ENCODE measurements at regions not wholly inside any gene's neighbourhood (a gene's known extent, or its start where the extent isn't known, plus 50 kb on each side); places are given as distances from the start of the nearest gene placed in this dataset.

DNA sequence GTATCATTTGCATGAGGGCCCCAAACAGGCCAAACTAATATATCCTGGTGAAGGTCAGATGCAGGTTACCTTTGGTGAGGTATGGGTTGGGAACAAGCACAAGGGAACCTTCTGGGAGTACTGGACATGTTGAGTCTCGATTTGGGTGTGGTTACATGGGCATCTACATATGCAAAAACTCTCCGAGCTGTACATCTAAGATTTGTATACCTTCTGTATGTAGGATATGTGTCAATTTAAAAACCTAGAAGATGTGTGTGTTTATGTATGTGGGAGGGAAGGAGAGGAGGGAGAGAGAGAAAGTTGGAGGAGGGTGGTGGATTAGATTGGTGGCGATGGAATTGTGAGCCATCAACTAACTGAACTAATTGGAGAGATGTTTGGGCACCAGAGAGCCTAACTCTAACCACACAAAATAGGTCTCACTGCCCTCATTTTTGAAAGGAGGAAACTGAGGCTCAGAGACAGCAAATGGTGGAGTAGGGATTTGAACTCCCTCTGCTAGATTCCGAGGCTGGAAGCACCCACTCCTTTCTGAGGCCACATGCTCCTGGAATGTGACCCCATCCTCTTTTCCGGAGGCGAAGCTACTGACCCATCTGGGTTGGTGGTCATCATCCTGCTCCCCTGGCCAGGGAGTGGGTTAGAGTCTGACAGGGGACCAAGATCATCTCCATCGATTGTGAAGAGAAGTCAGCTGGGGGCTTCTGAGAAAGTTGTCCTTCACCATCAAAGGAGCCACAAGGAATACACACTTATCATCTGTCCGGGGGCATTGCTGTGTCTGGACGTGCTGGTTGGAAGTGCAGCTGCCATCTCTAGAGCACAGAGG is 107.3 kb upstream of the MYCN start (continued):
- TF ChIP-seq JUNB (IDR thresholded peaks at IDR 0.05; ENCODE audit: unreplicated experiment) (no peak), POLR2AphosphoS5 (IDR thresholded peaks at IDR 0.05; ENCODE audit: low read depth) (no peak), CREB1 (CRISPR knock-in tag; IDR thresholded peaks at IDR 0.05; ENCODE audit: low read depth) (no peak), EZH2 (IDR thresholded peaks at IDR 0.05; ENCODE audit: low read depth, unreplicated experiment) (no peak), CTCF (conservative IDR thresholded peaks at IDR 0.05; ENCODE audit: low read depth in 2 of 2) (no peak), ZNF331 (CRISPR knock-in tag; IDR thresholded peaks at IDR 0.05; ENCODE audit: low read depth) (no peak), STAT1 (IDR thresholded peaks at IDR 0.05; ENCODE audit: unreplicated experiment) (no peak)
- TF ChIP-seq, protein P1, sequence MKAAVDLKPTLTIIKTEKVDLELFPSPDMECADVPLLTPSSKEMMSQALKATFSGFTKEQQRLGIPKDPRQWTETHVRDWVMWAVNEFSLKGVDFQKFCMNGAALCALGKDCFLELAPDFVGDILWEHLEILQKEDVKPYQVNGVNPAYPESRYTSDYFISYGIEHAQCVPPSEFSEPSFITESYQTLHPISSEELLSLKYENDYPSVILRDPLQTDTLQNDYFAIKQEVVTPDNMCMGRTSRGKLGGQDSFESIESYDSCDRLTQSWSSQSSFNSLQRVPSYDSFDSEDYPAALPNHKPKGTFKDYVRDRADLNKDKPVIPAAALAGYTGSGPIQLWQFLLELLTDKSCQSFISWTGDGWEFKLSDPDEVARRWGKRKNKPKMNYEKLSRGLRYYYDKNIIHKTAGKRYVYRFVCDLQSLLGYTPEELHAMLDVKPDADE (IDR thresholded peaks at IDR 0.05), result no peak

DNA sequence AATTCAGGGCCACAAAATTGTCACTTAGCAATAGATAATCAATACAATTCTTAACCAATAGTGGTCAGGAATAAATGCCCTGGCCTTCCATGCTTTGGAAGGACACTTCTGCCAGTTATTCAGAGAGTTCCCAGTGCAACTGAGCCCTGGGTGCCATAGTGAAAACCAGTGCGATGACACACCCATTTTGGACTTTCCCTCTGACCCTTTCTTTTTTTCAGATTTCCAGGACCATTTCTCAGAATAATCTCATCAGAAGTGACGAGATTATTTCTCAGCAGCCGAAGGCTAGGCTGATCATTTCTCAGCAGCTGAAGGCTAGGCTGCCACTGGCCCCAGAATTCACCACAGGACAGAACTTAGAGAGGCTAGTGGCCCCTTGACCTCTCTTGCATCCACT is 106.6 kb upstream of the MYCN start:
- no peak for DNase-seq (ENCODE audit: low spot score)
- no peaks in the 10 kb centered on the region for H4K20me1 ChIP-seq (replicated peaks; ENCODE audit: insufficient read depth)
- Mint-ChIP-seq H3K9me3 (peaks cover 5% of the 10 kb centered on the region; the same call in 1 of the 3 replicates), H3K4me3 (no peak overlapping the region), H3K36me3 (ENCODE audit: low read depth) (no peaks in the 10 kb centered on the region), H3K27ac (no peak overlapping the region), H3K27me3 (ENCODE audit: insufficient read depth, low read depth, poor library complexity) (peaks cover 10% of the 10 kb centered on the region), H3K4me1 (no peaks in the 10 kb centered on the region; the same call in 2 of the 3 replicates)
- H3F3A ChIP-seq (replicated peaks; ENCODE audit: low read depth), result no peaks in the 10 kb centered on the region
- no peak overlapping the region for H3K4me3 ChIP-seq
- H2AFZ ChIP-seq, result no peak overlapping the region
- H3K4me1 ChIP-seq (ENCODE audit: insufficient read depth), result no peaks in the 10 kb centered on the region
- no peak for ATAC-seq
- no peak overlapping the region for H3K27ac ChIP-seq (ENCODE audit: low read depth)
- H3K27me3 ChIP-seq (ENCODE audit: insufficient read depth), result no peaks in the 10 kb centered on the region
- H3K36me3 ChIP-seq (ENCODE audit: insufficient read depth), result no peaks in the 10 kb centered on the region
- no peak overlapping the region for H3K4me2 ChIP-seq
- H3K9me2 ChIP-seq (ENCODE audit: insufficient read depth), result no peaks in the 10 kb centered on the region; the same call in 1 of the 2 replicates
- no peaks in the 10 kb centered on the region for H3K79me2 ChIP-seq (replicated peaks; ENCODE audit: insufficient read depth)
- TF ChIP-seq JUNB (IDR thresholded peaks at IDR 0.05; ENCODE audit: unreplicated experiment) (no peak), ZNF114 (CRISPR knock-in tag; IDR thresholded peaks at IDR 0.05) (no peak), EZH2 (IDR thresholded peaks at IDR 0.05; ENCODE audit: low read depth, unreplicated experiment) (no peak), REST (IDR thresholded peaks at IDR 0.05; ENCODE audit: unreplicated experiment) (no peak), EZH2phosphoT487 (IDR thresholded peaks at IDR 0.05; ENCODE audit: unreplicated experiment) (no peak)
- TF ChIP-seq, protein P2, sequence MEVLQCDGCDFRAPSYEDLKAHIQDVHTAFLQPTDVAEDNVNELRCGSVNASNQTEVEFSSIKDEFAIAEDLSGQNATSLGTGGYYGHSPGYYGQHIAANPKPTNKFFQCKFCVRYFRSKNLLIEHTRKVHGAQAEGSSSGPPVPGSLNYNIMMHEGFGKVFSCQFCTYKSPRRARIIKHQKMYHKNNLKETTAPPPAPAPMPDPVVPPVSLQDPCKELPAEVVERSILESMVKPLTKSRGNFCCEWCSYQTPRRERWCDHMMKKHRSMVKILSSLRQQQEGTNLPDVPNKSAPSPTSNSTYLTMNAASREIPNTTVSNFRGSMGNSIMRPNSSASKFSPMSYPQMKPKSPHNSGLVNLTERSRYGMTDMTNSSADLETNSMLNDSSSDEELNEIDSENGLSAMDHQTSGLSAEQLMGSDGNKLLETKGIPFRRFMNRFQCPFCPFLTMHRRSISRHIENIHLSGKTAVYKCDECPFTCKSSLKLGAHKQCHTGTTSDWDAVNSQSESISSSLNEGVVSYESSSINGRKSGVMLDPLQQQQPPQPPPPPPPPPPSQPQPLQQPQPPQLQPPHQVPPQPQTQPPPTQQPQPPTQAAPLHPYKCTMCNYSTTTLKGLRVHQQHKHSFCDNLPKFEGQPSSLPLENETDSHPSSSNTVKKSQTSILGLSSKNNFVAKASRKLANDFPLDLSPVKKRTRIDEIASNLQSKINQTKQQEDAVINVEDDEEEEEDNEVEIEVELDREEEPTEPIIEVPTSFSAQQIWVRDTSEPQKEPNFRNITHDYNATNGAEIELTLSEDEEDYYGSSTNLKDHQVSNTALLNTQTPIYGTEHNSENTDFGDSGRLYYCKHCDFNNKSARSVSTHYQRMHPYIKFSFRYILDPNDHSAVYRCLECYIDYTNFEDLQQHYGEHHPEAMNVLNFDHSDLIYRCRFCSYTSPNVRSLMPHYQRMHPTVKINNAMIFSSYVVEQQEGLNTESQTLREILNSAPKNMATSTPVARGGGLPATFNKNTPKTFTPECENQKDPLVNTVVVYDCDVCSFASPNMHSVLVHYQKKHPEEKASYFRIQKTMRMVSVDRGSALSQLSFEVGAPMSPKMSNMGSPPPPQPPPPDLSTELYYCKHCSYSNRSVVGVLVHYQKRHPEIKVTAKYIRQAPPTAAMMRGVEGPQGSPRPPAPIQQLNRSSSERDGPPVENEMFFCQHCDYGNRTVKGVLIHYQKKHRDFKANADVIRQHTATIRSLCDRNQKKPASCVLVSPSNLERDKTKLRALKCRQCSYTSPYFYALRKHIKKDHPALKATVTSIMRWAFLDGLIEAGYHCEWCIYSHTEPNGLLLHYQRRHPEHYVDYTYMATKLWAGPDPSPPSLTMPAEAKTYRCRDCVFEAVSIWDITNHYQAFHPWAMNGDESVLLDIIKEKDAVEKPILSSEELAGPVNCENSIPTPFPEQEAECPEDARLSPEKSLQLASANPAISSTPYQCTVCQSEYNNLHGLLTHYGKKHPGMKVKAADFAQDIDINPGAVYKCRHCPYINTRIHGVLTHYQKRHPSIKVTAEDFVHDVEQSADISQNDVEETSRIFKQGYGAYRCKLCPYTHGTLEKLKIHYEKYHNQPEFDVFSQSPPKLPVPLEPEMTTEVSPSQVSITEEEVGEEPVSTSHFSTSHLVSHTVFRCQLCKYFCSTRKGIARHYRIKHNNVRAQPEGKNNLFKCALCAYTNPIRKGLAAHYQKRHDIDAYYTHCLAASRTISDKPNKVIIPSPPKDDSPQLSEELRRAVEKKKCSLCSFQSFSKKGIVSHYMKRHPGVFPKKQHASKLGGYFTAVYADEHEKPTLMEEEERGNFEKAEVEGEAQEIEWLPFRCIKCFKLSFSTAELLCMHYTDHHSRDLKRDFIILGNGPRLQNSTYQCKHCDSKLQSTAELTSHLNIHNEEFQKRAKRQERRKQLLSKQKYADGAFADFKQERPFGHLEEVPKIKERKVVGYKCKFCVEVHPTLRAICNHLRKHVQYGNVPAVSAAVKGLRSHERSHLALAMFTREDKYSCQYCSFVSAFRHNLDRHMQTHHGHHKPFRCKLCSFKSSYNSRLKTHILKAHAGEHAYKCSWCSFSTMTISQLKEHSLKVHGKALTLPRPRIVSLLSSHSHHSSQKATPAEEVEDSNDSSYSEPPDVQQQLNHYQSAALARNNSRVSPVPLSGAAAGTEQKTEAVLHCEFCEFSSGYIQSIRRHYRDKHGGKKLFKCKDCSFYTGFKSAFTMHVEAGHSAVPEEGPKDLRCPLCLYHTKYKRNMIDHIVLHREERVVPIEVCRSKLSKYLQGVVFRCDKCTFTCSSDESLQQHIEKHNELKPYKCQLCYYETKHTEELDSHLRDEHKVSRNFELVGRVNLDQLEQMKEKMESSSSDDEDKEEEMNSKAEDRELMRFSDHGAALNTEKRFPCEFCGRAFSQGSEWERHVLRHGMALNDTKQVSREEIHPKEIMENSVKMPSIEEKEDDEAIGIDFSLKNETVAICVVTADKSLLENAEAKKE (CRISPR knock-in tag; IDR thresholded peaks at IDR 0.05), result no peak

Measured in GM23338 (cell line).